ENCODE measurements at regions not wholly inside any gene's neighbourhood (a gene's known extent, or its start where the extent isn't known, plus 50 kb on each side); places are given as distances from the start of the nearest gene placed in this dataset.

- Histone ChIP-seq H3K36me3 (replicated peaks in 1 of 2) (no peaks in the 10 kb centered on the region), H3K9me3 (replicated peaks in 1 of 3) (no peaks in the 10 kb centered on the region), H3K4me3 (no peak overlapping the region), H3K27ac (no peak overlapping the region), H3K4me1 (replicated peaks in 1 of 2) (no peaks in the 10 kb centered on the region), H3K27me3 (no peaks in the 10 kb centered on the region)
- 91 to 100% (median 97%) methylated on average over 3 of the region's 3 CpGs for WGBS, 4 donors
- DNase-seq = no peak
- intact Hi-C loops (cut with DNase I) = no loop called here
- TF ChIP-seq POLR2A (IDR thresholded peaks at IDR 0.05) (no peak), CTCF (IDR thresholded peaks at IDR 0.05) (no peak)
Measured at GRCh38 chr1:71154429-71154828, 73.6 kb upstream of the ZRANB2 start.

GRCh38 chr1:71153826-71154225 is 73.0 kb upstream of the ZRANB2 start:
- Histone ChIP-seq H3K4me1 (replicated peaks in 1 of 2) (no peaks in the 10 kb centered on the region), H3K4me3 (no peak overlapping the region), H3K9me3 (replicated peaks in 1 of 3) (no peaks in the 10 kb centered on the region), H3K27ac (no peak overlapping the region), H3K27me3 (no peaks in the 10 kb centered on the region), H3K36me3 (replicated peaks in 1 of 2) (no peaks in the 10 kb centered on the region)
- no peak for DNase-seq
- intact Hi-C loops (cut with DNase I) = no loop called here
- no peak for TF ChIP-seq CTCF (IDR thresholded peaks at IDR 0.05)
- no peak for TF ChIP-seq POLR2A (IDR thresholded peaks at IDR 0.05)
- WGBS, 4 donors = 69 to 97% (median 79%) methylated on average over 2 of the region's 2 CpGs

GRCh38 chr1:71147637-71148360 is 67.0 kb upstream of the ZRANB2 start:
- Histone ChIP-seq H3K27me3 (no peaks in the 10 kb centered on the region), H3K4me1 (replicated peaks in 1 of 2) (no peaks in the 10 kb centered on the region), H3K9me3 (replicated peaks in 1 of 3) (no peaks in the 10 kb centered on the region), H3K36me3 (replicated peaks in 1 of 2) (no peaks in the 10 kb centered on the region), H3K4me3 (no peak overlapping the region), H3K27ac (no peak overlapping the region)
- DNase-seq = no peak
- intact Hi-C loops (cut with DNase I) = no loop called here
- TF ChIP-seq POLR2A (IDR thresholded peaks at IDR 0.05) = no peak
- TF ChIP-seq CTCF (IDR thresholded peaks at IDR 0.05) = no peak
- 71 to 75% (median 72%) methylated on average over 4 of the region's 4 CpGs for WGBS, 4 donors

- DNase-seq = no peak
- intact Hi-C loops (cut with DNase I) = no loop called here
Measured at GRCh38 chr1:71135571-71135970, 54.7 kb upstream of the ZRANB2 start.

More at GRCh38 chr1:71135571-71135970, 54.7 kb upstream of the ZRANB2 start:
- H3K36me3 ChIP-seq (replicated peaks in 1 of 2) = no peaks in the 10 kb centered on the region
- H3K9me3 ChIP-seq (replicated peaks in 1 of 3) = peaks cover 0 to 13% (median 6%) of the 10 kb centered on the region in 3 donors
- no peaks in the 10 kb centered on the region for H3K4me1 ChIP-seq (replicated peaks in 1 of 2)
- H3K27me3 ChIP-seq = no peaks in the 10 kb centered on the region
- no peak overlapping the region for H3K4me3 ChIP-seq
- TF ChIP-seq CTCF (IDR thresholded peaks at IDR 0.05) (no peak), POLR2A (IDR thresholded peaks at IDR 0.05) (no peak)
- H3K27ac ChIP-seq = no peak overlapping the region
- WGBS, 4 donors = 71 to 80% (median 74%) methylated on average over 2 of the region's 2 CpGs

All from adrenal gland (tissue), 9 donors.